ENCODE measurements at regions not wholly inside any gene's neighbourhood (a gene's known extent, or its start where the extent isn't known, plus 50 kb on each side); places are given as distances from the start of the nearest gene placed in this dataset.
"Not testable (repeated sequence)": the region's sequence is repeated elsewhere in the genome, so short reads cannot be mapped to it uniquely, and the experiment has no call there.

GRCh38 chr16:52312716-52313115 is 234.2 kb downstream of the TOX3 start:
- H3K4me3 ChIP-seq (replicated peaks in 1 of 2; ENCODE audit: low read depth in 2 of 2, low read length in 2 of 2), result no peak overlapping the region
- DNase-seq (ENCODE audit: low read depth in 2 of 2), result no peak
- no peak for TF ChIP-seq CTCF (IDR thresholded peaks at IDR 0.05; ENCODE audit: low read depth, low read length)

GRCh38 chr16:52309446-52310416 is 237.2 kb downstream of the TOX3 start:
- no peak overlapping the region for H3K4me3 ChIP-seq (replicated peaks in 1 of 2; ENCODE audit: low read depth in 2 of 2, low read length in 2 of 2)
- DNase-seq (ENCODE audit: low read depth in 2 of 2), result no peak
- TF ChIP-seq CTCF (IDR thresholded peaks at IDR 0.05; ENCODE audit: low read depth, low read length), result no peak

- H3K4me3 ChIP-seq (replicated peaks in 1 of 2; ENCODE audit: low read depth in 2 of 2, low read length in 2 of 2), result no peak overlapping the region
- TF ChIP-seq CTCF (IDR thresholded peaks at IDR 0.05; ENCODE audit: low read depth, low read length), result no peak
- DNase-seq (ENCODE audit: low read depth in 2 of 2), result no peak
Measured at GRCh38 chr16:52308051-52308450, 238.9 kb downstream of the TOX3 start.

GRCh38 chr16:52301026-52301425 is 245.9 kb downstream of the TOX3 start:
- no peak overlapping the region for H3K4me3 ChIP-seq (replicated peaks in 1 of 2; ENCODE audit: low read depth in 2 of 2, low read length in 2 of 2)
- no peak for TF ChIP-seq CTCF (IDR thresholded peaks at IDR 0.05; ENCODE audit: low read depth, low read length)
- no peak for DNase-seq (ENCODE audit: low read depth in 2 of 2)

- H3K4me3 ChIP-seq (replicated peaks in 1 of 2; ENCODE audit: low read depth in 2 of 2, low read length in 2 of 2), result no peak overlapping the region
- no peak for TF ChIP-seq CTCF (IDR thresholded peaks at IDR 0.05; ENCODE audit: low read depth, low read length)
- DNase-seq (ENCODE audit: low read depth in 2 of 2), result no peak
Measured at GRCh38 chr16:52298769-52299168, 248.2 kb downstream of the TOX3 start.

GRCh38 chr16:52296706-52297315 is 250.1 kb downstream of the TOX3 start:
- not testable (repeated sequence) for H3K4me3 ChIP-seq (replicated peaks in 1 of 2; ENCODE audit: low read depth in 2 of 2, low read length in 2 of 2); DNase-seq (ENCODE audit: low read depth in 2 of 2)

GRCh38 chr16:52296076-52296475 is 250.9 kb downstream of the TOX3 start:
- no peak for TF ChIP-seq CTCF (IDR thresholded peaks at IDR 0.05; ENCODE audit: low read depth, low read length)
- no peak overlapping the region for H3K4me3 ChIP-seq (replicated peaks in 1 of 2; ENCODE audit: low read depth in 2 of 2, low read length in 2 of 2)

More at GRCh38 chr16:52296076-52296475, 250.9 kb downstream of the TOX3 start:
- DNase-seq (ENCODE audit: low read depth in 2 of 2), result no peak

Measured in cardiac fibroblast (primary cell).